HepG2 (cell line): ENCODE measurements at regions not wholly inside any gene's neighbourhood (a gene's known extent, or its start where the extent isn't known, plus 50 kb on each side); places are given as distances from the start of the nearest gene placed in this dataset.

Source experiments
- ATAC-seq: fragments of 200-7000 bp; cut with Tn5 transposase; 3 replicates; pipeline ENCODE4 v1.9.1; 2020; ENCODE audit warnings: mild to moderate bottlenecking, moderate library complexity
- BruUV-seq: library from RNA; stranded (reverse); fragments of 400-500 nt; replicated peaks from 2 replicates; lab custom pipeline; 2021; lab: Mats Ljungman, UMichigan
- CTCF ChIA-PET: fragments of 300-600 bp; formaldehyde crosslinking; extraction: SDS; loops from one replicate; lab custom pipeline; 2021; ENCODE audit warnings: low total read pairs, inconsistent platforms, low intra/inter-chr PET ratio; lab: Yijun Ruan, JAX
- POLR2A ChIA-PET: fragments of 350-600 bp; sonication (Branson Sonifier 250); formaldehyde crosslinking; loops from one replicate; lab custom pipeline; 2020; ENCODE audit warnings: antibody characterized with exemption, inconsistent platforms; lab: Yijun Ruan, JAX
- DNase-seq: peaks from one replicate; pipeline ENCODE4 v3.0.0-alpha.2; 2015; ENCODE audit warnings: low spot score
- FAIRE-seq: peaks from 3 replicates; lab custom pipeline; 2011; peaks lifted over from hg19 to GRCh38; lab: Jason Lieb, UNC
- H2AFZ ChIP-seq: one replicate; pipeline ENCODE4 v1.6.1; 2011; ENCODE audit warnings: low read length, inconsistent platforms
- H3K27ac ChIP-seq: fragments of 300-600 bp; 3 replicates; pipeline ENCODE4 v1.8.0; 2011; ENCODE audit warnings: mixed run types, mild to moderate bottlenecking, mixed read lengths, low read length, inconsistent platforms; ENCODE audit not compliant: insufficient read depth; ENCODE audit errors: extremely low read length
- H3K27me3 ChIP-seq, 2 experiments: fragments of 200-600 bp in 1 of 2; 2 replicates in 1 of 2; 3 replicates in 1 of 2; pipeline versions ENCODE4 v1.6.0 to v1.8.0; 2011; ENCODE audit warnings: low read length in 2 of 2, mild to moderate bottlenecking in 2 of 2, moderate library complexity in 2 of 2, inconsistent platforms in 1 of 2; ENCODE audit not compliant: insufficient read depth in 2 of 2, control insufficient read depth in 1 of 2
- H3K36me3 ChIP-seq, 2 experiments: fragments of 200-600 bp in 1 of 2; replicated peaks in 1 of 2; 2 replicates in 1 of 2; 3 replicates in 1 of 2; pipeline versions ENCODE4 v1.5.1 to v1.8.0; 2011; ENCODE audit warnings: low read length in 2 of 2, inconsistent platforms in 1 of 2; ENCODE audit not compliant: insufficient read depth in 2 of 2, control insufficient read depth in 1 of 2
- H3K4me1 ChIP-seq: 2 replicates; pipeline ENCODE4 v1.5.1; 2012; ENCODE audit warnings: low read length, inconsistent platforms; ENCODE audit not compliant: insufficient read depth
- H3K4me2 ChIP-seq: 2 replicates; pipeline ENCODE4 v1.6.0; 2011; ENCODE audit warnings: low read depth, low read length, inconsistent platforms
- H3K4me3 ChIP-seq, 3 experiments: fragments of 200-600 bp in 1 of 3; sonication (generic), shearing (Covaris generic) in 1 of 3; replicated peaks in 1 of 3; 2 replicates each; pipeline ENCODE4 v1.5.1; 2011 to 2016; ENCODE audit warnings: low read length in 3 of 3, inconsistent platforms in 2 of 3, low read depth in 2 of 3, mild to moderate bottlenecking in 2 of 3, control low read depth in 1 of 3, mixed read lengths in 1 of 3; ENCODE audit not compliant: insufficient read depth in 1 of 3
- H3K79me2 ChIP-seq: one replicate; pipeline ENCODE4 v1.6.1; 2011; ENCODE audit warnings: low read length, inconsistent platforms; ENCODE audit not compliant: insufficient read depth
- H3K9ac ChIP-seq: 2 replicates; pipeline ENCODE4 v1.6.0; 2011; ENCODE audit warnings: mild to moderate bottlenecking, low read depth, low read length, inconsistent platforms; ENCODE audit not compliant: insufficient read depth
- H3K9me3 ChIP-seq: 2 replicates; pipeline ENCODE4 v1.5.1; 2012; ENCODE audit warnings: mild to moderate bottlenecking, low read length
- H4K20me1 ChIP-seq: 2 replicates; pipeline ENCODE4 v1.6.0; 2011; ENCODE audit warnings: inconsistent platforms, mild to moderate bottlenecking, low read length, moderate library complexity; ENCODE audit not compliant: insufficient read depth
- KDM2A ChIP-seq: sonication (generic); formaldehyde crosslinking; IDR thresholded peaks from 2 replicates; pipeline ENCODE4 v1.4.0; 2020; ENCODE audit warnings: low read depth, missing genetic modification reagents, borderline replicate concordance
- POLR2A ChIP-seq, 2 experiments: IDR thresholded peaks; 2 replicates each; pipeline ENCODE4 v1.6.1; 2011; ENCODE audit warnings: low read depth in 2 of 2, low read length in 2 of 2, mild to moderate bottlenecking in 1 of 2, moderate library complexity in 1 of 2; ENCODE audit not compliant: insufficient read depth in 1 of 2
- RAD21 ChIP-seq: fragments of 450-650 bp; formaldehyde crosslinking; IDR thresholded peaks from 2 replicates; pipeline ENCODE4 v1.5.0; 2020; ENCODE audit warnings: mild to moderate bottlenecking
- STAG1 ChIP-seq: sonication (generic); formaldehyde crosslinking; IDR thresholded peaks from 2 replicates; pipeline ENCODE4 v1.4.0; 2020; ENCODE audit warnings: missing genetic modification reagents
- XRCC5 ChIP-seq: fragments of 200-400 bp; formaldehyde crosslinking; optimal IDR thresholded peaks from 2 replicates; pipeline ENCODE3; 2017; ENCODE audit warnings: mild to moderate bottlenecking, low read length
- ZNF430 ChIP-seq: sonication (generic); formaldehyde crosslinking; IDR thresholded peaks from 2 replicates; pipeline ENCODE4 v1.9.0; 2021; ENCODE audit warnings: mild to moderate bottlenecking, missing genetic modification reagents
- ZNF75D ChIP-seq: sonication (generic); formaldehyde crosslinking; IDR thresholded peaks from 2 replicates; pipeline ENCODE4 v1.8.1; 2023; ENCODE audit warnings: missing genetic modification reagents, mild to moderate bottlenecking, borderline replicate concordance
- ZNF777 ChIP-seq: sonication (generic); formaldehyde crosslinking; IDR thresholded peaks from 2 replicates; pipeline ENCODE4 v1.4.0; 2020; ENCODE audit warnings: missing genetic modification reagents
- WGBS: methylation state at CpG from one replicate; pipeline ENCODE4 v1.1.6; 2017; ENCODE audit warnings: low lambda C conversion rate; 5-methylcytosine and 5-hydroxymethylcytosine counted together
- in situ Hi-C: cut with HindIII; loops from 2 replicates; pipeline ENCODE4 v1.10.0; 2017; ENCODE audit warnings: low pct_unique_long_range_greater_than_20kb; ENCODE audit not compliant: extremely low pct_ligation_motif_present
- intact Hi-C: fragments of 100-400 bp; cut with micrococcal nuclease; formaldehyde crosslinking; loops from one replicate; pipeline ENCODE4 v1.10.0; 2022; ENCODE audit not compliant: unreplicated experiment
- TF ChIP-seq, protein P1 (sequence below): sonication (generic); formaldehyde crosslinking; IDR thresholded peaks from 2 replicates; pipeline ENCODE4 v1.5.0; 2020; ENCODE audit warnings: mild to moderate bottlenecking, missing genetic modification reagents, moderate library complexity
- TF ChIP-seq, protein P2 (sequence below): sonication (generic); formaldehyde crosslinking; IDR thresholded peaks from 2 replicates; pipeline ENCODE4 v1.5.1; 2020; ENCODE audit warnings: mild to moderate bottlenecking, missing genetic modification reagents, moderate library complexity
- TF ChIP-seq, protein P3 (sequence below): sonication (generic); formaldehyde crosslinking; IDR thresholded peaks from 2 replicates; pipeline ENCODE4 v1.4.0; 2020; ENCODE audit warnings: mild to moderate bottlenecking, missing genetic modification reagents

DNA sequence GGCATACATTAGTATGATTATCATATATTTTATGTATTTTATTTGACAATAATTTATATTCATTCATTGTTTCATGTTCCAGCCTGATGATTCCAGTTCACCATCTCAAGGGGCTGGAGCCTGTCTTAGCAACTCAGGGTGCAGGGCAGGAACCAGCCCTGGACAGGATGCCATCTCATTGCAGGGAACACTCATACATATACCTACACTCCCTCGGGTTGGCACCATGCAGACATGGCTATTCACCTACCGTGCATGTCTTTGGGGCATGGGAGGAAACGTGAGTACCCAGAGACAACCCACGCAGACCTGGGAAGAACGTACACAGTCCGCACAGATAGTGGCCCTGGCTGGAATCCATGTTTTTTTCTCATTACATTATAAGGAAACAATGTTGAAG lies 151.0 kb upstream of the ZNF536 start (continued):
- no peak for TF ChIP-seq KDM2A (CRISPR knock-in tag)

GRCh38 chr19:30222428-30222873 lies 149.7 kb upstream of the ZNF536 start:
- Histone ChIP-seq H2AFZ (no peak overlapping the region), H3K4me1 (peaks cover 9% of the 10 kb centered on the region; the same call in 1 of the 2 replicates), H3K79me2 (no peaks in the 10 kb centered on the region), H3K36me3 (no peaks in the 10 kb centered on the region), H3K27ac (no peak overlapping the region), H3K9me3 (no peaks in the 10 kb centered on the region), H3K4me2 (peak overlapping the region; percentile 27; the same call in 1 of the 2 replicates), H3K9ac (no peak overlapping the region), H4K20me1 (no peaks in the 10 kb centered on the region), H3K4me3 (peak overlapping the region in 1 of 3 experiments; percentile 37; a peak in 1 of 6 replicates), H3K27me3 (peaks cover 4 to 35% of the 10 kb centered on the region in 2 experiments; a peak in 3 of 5 replicates)
- POLR2A ChIA-PET, result no interaction called here
- CTCF ChIA-PET, result interaction anchor here (1.3 kb wide), 1 partner anchor 427 kb away, joined by 5 read pairs; no protein-coding TSS in a partner anchor
- WGBS, result no CpG with 5 or more reads among the region's 39 CpGs
- no TSS peak for BruUV-seq
- intact Hi-C loops, result no loop called here
- TF ChIP-seq ZNF777, result peak; percentile 77
- TF ChIP-seq ZNF75D, result no peak
- peak; percentile 43 for TF ChIP-seq STAG1 (CRISPR knock-in tag)
- TF ChIP-seq, protein P1, sequence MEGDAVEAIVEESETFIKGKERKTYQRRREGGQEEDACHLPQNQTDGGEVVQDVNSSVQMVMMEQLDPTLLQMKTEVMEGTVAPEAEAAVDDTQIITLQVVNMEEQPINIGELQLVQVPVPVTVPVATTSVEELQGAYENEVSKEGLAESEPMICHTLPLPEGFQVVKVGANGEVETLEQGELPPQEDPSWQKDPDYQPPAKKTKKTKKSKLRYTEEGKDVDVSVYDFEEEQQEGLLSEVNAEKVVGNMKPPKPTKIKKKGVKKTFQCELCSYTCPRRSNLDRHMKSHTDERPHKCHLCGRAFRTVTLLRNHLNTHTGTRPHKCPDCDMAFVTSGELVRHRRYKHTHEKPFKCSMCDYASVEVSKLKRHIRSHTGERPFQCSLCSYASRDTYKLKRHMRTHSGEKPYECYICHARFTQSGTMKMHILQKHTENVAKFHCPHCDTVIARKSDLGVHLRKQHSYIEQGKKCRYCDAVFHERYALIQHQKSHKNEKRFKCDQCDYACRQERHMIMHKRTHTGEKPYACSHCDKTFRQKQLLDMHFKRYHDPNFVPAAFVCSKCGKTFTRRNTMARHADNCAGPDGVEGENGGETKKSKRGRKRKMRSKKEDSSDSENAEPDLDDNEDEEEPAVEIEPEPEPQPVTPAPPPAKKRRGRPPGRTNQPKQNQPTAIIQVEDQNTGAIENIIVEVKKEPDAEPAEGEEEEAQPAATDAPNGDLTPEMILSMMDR (CRISPR knock-in tag), result peak; percentile 66
- TF ChIP-seq, protein P2, sequence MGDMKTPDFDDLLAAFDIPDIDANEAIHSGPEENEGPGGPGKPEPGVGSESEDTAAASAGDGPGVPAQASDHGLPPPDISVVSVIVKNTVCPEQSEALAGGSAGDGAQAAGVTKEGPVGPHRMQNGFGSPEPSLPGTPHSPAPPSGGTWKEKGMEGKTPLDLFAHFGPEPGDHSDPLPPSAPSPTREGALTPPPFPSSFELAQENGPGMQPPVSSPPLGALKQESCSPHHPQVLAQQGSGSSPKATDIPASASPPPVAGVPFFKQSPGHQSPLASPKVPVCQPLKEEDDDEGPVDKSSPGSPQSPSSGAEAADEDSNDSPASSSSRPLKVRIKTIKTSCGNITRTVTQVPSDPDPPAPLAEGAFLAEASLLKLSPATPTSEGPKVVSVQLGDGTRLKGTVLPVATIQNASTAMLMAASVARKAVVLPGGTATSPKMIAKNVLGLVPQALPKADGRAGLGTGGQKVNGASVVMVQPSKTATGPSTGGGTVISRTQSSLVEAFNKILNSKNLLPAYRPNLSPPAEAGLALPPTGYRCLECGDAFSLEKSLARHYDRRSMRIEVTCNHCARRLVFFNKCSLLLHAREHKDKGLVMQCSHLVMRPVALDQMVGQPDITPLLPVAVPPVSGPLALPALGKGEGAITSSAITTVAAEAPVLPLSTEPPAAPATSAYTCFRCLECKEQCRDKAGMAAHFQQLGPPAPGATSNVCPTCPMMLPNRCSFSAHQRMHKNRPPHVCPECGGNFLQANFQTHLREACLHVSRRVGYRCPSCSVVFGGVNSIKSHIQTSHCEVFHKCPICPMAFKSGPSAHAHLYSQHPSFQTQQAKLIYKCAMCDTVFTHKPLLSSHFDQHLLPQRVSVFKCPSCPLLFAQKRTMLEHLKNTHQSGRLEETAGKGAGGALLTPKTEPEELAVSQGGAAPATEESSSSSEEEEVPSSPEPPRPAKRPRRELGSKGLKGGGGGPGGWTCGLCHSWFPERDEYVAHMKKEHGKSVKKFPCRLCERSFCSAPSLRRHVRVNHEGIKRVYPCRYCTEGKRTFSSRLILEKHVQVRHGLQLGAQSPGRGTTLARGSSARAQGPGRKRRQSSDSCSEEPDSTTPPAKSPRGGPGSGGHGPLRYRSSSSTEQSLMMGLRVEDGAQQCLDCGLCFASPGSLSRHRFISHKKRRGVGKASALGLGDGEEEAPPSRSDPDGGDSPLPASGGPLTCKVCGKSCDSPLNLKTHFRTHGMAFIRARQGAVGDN (CRISPR knock-in tag), result peak; percentile 29; the same call in 1 of the 2 replicates
- peak; percentile 43 for TF ChIP-seq RAD21 (CRISPR knock-in tag)
- TF ChIP-seq XRCC5, result peak; percentile 43
- TF ChIP-seq, protein P3, sequence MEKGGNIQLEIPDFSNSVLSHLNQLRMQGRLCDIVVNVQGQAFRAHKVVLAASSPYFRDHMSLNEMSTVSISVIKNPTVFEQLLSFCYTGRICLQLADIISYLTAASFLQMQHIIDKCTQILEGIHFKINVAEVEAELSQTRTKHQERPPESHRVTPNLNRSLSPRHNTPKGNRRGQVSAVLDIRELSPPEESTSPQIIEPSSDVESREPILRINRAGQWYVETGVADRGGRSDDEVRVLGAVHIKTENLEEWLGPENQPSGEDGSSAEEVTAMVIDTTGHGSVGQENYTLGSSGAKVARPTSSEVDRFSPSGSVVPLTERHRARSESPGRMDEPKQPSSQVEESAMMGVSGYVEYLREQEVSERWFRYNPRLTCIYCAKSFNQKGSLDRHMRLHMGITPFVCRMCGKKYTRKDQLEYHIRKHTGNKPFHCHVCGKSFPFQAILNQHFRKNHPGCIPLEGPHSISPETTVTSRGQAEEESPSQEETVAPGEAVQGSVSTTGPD (CRISPR knock-in tag), result no peak
- TF ChIP-seq ZNF430 (CRISPR knock-in tag), result no peak
- TF ChIP-seq POLR2A (IDR thresholded peaks at IDR 0.05; ENCODE audit: insufficient read depth in 1 of 2, low read depth in 2 of 2, low read length in 2 of 2), result no peak
- FAIRE-seq, result no peak
- in situ Hi-C loops, result loop anchor here (10.0 kb wide), 1 partner anchor 182 kb away; no protein-coding TSS in a partner anchor
- ATAC-seq, result peak; percentile 92
- no peak for DNase-seq
